ENCODE measurements at regions not wholly inside any gene's neighbourhood (a gene's known extent, or its start where the extent isn't known, plus 50 kb on each side); places are given as distances from the start of the nearest gene placed in this dataset.

DNA sequence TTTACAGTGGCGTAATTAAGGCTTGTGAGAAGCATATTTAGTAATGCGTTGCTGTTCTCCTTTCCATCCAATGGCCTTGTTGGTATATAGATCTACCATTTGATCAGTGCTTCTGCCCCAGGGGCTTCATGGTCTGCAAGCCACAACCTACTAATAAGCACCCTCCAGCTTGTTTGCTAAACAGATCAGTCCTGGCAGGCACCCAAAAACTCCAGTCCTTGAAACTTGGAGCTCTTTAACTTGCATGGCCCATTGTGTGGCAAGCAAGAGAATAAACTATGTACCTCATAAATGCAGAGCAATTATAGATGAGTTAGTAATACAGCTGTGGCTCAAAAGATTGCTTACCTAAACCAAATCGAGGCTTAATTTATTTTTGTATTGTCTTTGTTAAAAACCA is 158.5 kb downstream of the FTCDNL1 start:
- TF ChIP-seq EZH2 (conservative IDR thresholded peaks at IDR 0.05; ENCODE audit: low read depth, low read length), result no peak
- no peak for TF ChIP-seq RARA (CRISPR knock-in tag; IDR thresholded peaks at IDR 0.05)
- TF ChIP-seq YY1 (IDR thresholded peaks at IDR 0.05; ENCODE audit: insufficient read depth, insufficient replicate concordance, low read depth, low read length), result no peak
- TF ChIP-seq BCLAF1 (IDR thresholded peaks at IDR 0.05), result no peak
- TF ChIP-seq ZFYVE20 (CRISPR knock-in tag; IDR thresholded peaks at IDR 0.05; ENCODE audit: borderline replicate concordance, low read depth), result no peak
- TF ChIP-seq JDP2 (CRISPR knock-in tag; IDR thresholded peaks at IDR 0.05; ENCODE audit: borderline replicate concordance), result no peak
- no peak for TF ChIP-seq POLR2A (IDR thresholded peaks at IDR 0.05; ENCODE audit: insufficient read depth in 1 of 2, low read depth in 2 of 2, low read length in 2 of 2)
